HepG2 (cell line): ENCODE measurements at regions not wholly inside any gene's neighbourhood (a gene's known extent, or its start where the extent isn't known, plus 50 kb on each side); places are given as distances from the start of the nearest gene placed in this dataset.

Experiments
- ATAC-seq: fragments of 200-7000 bp; cut with Tn5 transposase; 3 replicates; pipeline ENCODE4 v1.9.1; 2020; ENCODE audit warnings: mild to moderate bottlenecking, moderate library complexity
- BruUV-seq: library from RNA; stranded (reverse); fragments of 400-500 nt; replicated peaks from 2 replicates; lab custom pipeline; 2021; lab: Mats Ljungman, UMichigan
- CTCF ChIA-PET: fragments of 300-600 bp; formaldehyde crosslinking; extraction: SDS; loops from one replicate; lab custom pipeline; 2021; ENCODE audit warnings: low total read pairs, inconsistent platforms, low intra/inter-chr PET ratio; lab: Yijun Ruan, JAX
- POLR2A ChIA-PET: fragments of 350-600 bp; sonication (Branson Sonifier 250); formaldehyde crosslinking; loops from one replicate; lab custom pipeline; 2020; ENCODE audit warnings: antibody characterized with exemption, inconsistent platforms; lab: Yijun Ruan, JAX
- DNase-seq: peaks from one replicate; pipeline ENCODE4 v3.0.0-alpha.2; 2015; ENCODE audit warnings: low spot score
- FAIRE-seq: peaks from 3 replicates; lab custom pipeline; 2011; peaks lifted over from hg19 to GRCh38; lab: Jason Lieb, UNC
- H2AFZ ChIP-seq: one replicate; pipeline ENCODE4 v1.6.1; 2011; ENCODE audit warnings: low read length, inconsistent platforms
- H3K27ac ChIP-seq: fragments of 300-600 bp; 3 replicates; pipeline ENCODE4 v1.8.0; 2011; ENCODE audit warnings: mixed run types, mild to moderate bottlenecking, mixed read lengths, low read length, inconsistent platforms; ENCODE audit not compliant: insufficient read depth; ENCODE audit errors: extremely low read length
- H3K27me3 ChIP-seq, 2 experiments: fragments of 200-600 bp in 1 of 2; 2 replicates in 1 of 2; 3 replicates in 1 of 2; pipeline versions ENCODE4 v1.6.0 to v1.8.0; 2011; ENCODE audit warnings: low read length in 2 of 2, mild to moderate bottlenecking in 2 of 2, moderate library complexity in 2 of 2, inconsistent platforms in 1 of 2; ENCODE audit not compliant: insufficient read depth in 2 of 2, control insufficient read depth in 1 of 2
- H3K36me3 ChIP-seq, 2 experiments: fragments of 200-600 bp in 1 of 2; replicated peaks in 1 of 2; 2 replicates in 1 of 2; 3 replicates in 1 of 2; pipeline versions ENCODE4 v1.5.1 to v1.8.0; 2011; ENCODE audit warnings: low read length in 2 of 2, inconsistent platforms in 1 of 2; ENCODE audit not compliant: insufficient read depth in 2 of 2, control insufficient read depth in 1 of 2
- H3K4me1 ChIP-seq: 2 replicates; pipeline ENCODE4 v1.5.1; 2012; ENCODE audit warnings: low read length, inconsistent platforms; ENCODE audit not compliant: insufficient read depth
- H3K4me2 ChIP-seq: 2 replicates; pipeline ENCODE4 v1.6.0; 2011; ENCODE audit warnings: low read depth, low read length, inconsistent platforms
- H3K4me3 ChIP-seq, 3 experiments: fragments of 200-600 bp in 1 of 3; sonication (generic), shearing (Covaris generic) in 1 of 3; replicated peaks in 1 of 3; 2 replicates each; pipeline ENCODE4 v1.5.1; 2011 to 2016; ENCODE audit warnings: low read length in 3 of 3, inconsistent platforms in 2 of 3, low read depth in 2 of 3, mild to moderate bottlenecking in 2 of 3, control low read depth in 1 of 3, mixed read lengths in 1 of 3; ENCODE audit not compliant: insufficient read depth in 1 of 3
- H3K79me2 ChIP-seq: one replicate; pipeline ENCODE4 v1.6.1; 2011; ENCODE audit warnings: low read length, inconsistent platforms; ENCODE audit not compliant: insufficient read depth
- H3K9ac ChIP-seq: 2 replicates; pipeline ENCODE4 v1.6.0; 2011; ENCODE audit warnings: mild to moderate bottlenecking, low read depth, low read length, inconsistent platforms; ENCODE audit not compliant: insufficient read depth
- H3K9me3 ChIP-seq: 2 replicates; pipeline ENCODE4 v1.5.1; 2012; ENCODE audit warnings: mild to moderate bottlenecking, low read length
- H4K20me1 ChIP-seq: 2 replicates; pipeline ENCODE4 v1.6.0; 2011; ENCODE audit warnings: inconsistent platforms, mild to moderate bottlenecking, low read length, moderate library complexity; ENCODE audit not compliant: insufficient read depth
- FOXC1 ChIP-seq: sonication (generic); formaldehyde crosslinking; IDR thresholded peaks from 2 replicates; pipeline ENCODE4 v1.8.0; 2022; ENCODE audit warnings: mild to moderate bottlenecking, missing genetic modification reagents, borderline replicate concordance
- KDM5A ChIP-seq: fragments of 200-600 bp; sonication (generic); IDR thresholded peaks from 2 replicates; pipeline ENCODE4 v1.7.0; 2018; ENCODE audit warnings: antibody characterized with exemption, mild to moderate bottlenecking, low read length, borderline replicate concordance
- MIER2 ChIP-seq: IDR thresholded peaks from 2 replicates; pipeline ENCODE4 v1.6.1; 2016; ENCODE audit warnings: missing biosample characterization, missing genetic modification reagents
- PLRG1 ChIP-seq: fragments of 450-650 bp; conservative IDR thresholded peaks from 2 replicates; pipeline ENCODE4 v1.6.1; 2016
- TEAD3 ChIP-seq: optimal IDR thresholded peaks from 2 replicates; pipeline ENCODE3; 2016; ENCODE audit warnings: borderline replicate concordance
- ZNF329 ChIP-seq: sonication (generic); formaldehyde crosslinking; IDR thresholded peaks from 2 replicates; pipeline ENCODE4 v1.9.0; 2021; ENCODE audit warnings: low read depth, mild to moderate bottlenecking, missing genetic modification reagents
- ZNF720 ChIP-seq: sonication (generic); formaldehyde crosslinking; IDR thresholded peaks from 2 replicates; pipeline ENCODE4 v1.4.0; 2020; ENCODE audit warnings: missing genetic modification reagents
- ZNF850 ChIP-seq: sonication (generic); formaldehyde crosslinking; conservative IDR thresholded peaks from 2 replicates; pipeline ENCODE4 v1.9.0; 2021; ENCODE audit warnings: mild to moderate bottlenecking, missing genetic modification reagents
- WGBS: methylation state at CpG from one replicate; pipeline ENCODE4 v1.1.6; 2017; ENCODE audit warnings: low lambda C conversion rate; 5-methylcytosine and 5-hydroxymethylcytosine counted together
- in situ Hi-C: cut with HindIII; loops from 2 replicates; pipeline ENCODE4 v1.10.0; 2017; ENCODE audit warnings: low pct_unique_long_range_greater_than_20kb; ENCODE audit not compliant: extremely low pct_ligation_motif_present
- intact Hi-C: fragments of 100-400 bp; cut with micrococcal nuclease; formaldehyde crosslinking; loops from one replicate; pipeline ENCODE4 v1.10.0; 2022; ENCODE audit not compliant: unreplicated experiment
- TF ChIP-seq, protein P1 (sequence below): sonication (generic); formaldehyde crosslinking; IDR thresholded peaks from 2 replicates; pipeline ENCODE4 v1.4.0; 2020; ENCODE audit warnings: missing genetic modification reagents
- TF ChIP-seq, protein P2 (sequence below): sonication (generic); formaldehyde crosslinking; IDR thresholded peaks from 2 replicates; pipeline ENCODE4 v1.4.0; 2020; ENCODE audit warnings: missing genetic modification reagents, borderline replicate concordance
- TF ChIP-seq, protein P3 (sequence below): sonication (generic); formaldehyde crosslinking; IDR thresholded peaks from 2 replicates; pipeline ENCODE4 v1.5.0; 2020; ENCODE audit warnings: missing genetic modification reagents
- TF ChIP-seq, protein P4 (sequence below): sonication (generic); formaldehyde crosslinking; IDR thresholded peaks from 2 replicates; pipeline ENCODE4 v1.5.1; 2020; ENCODE audit warnings: missing genetic modification reagents, mild to moderate bottlenecking, borderline replicate concordance
- TF ChIP-seq, protein P5 (sequence below): sonication (generic); formaldehyde crosslinking; IDR thresholded peaks from 2 replicates; pipeline ENCODE4 v1.8.1; 2023; ENCODE audit warnings: mild to moderate bottlenecking, missing genetic modification reagents, borderline replicate concordance
- TF ChIP-seq, protein P6 (sequence below): sonication (generic); formaldehyde crosslinking; IDR thresholded peaks from 2 replicates; pipeline ENCODE4 v1.4.0; 2020; ENCODE audit warnings: mild to moderate bottlenecking, missing genetic modification reagents

DNA sequence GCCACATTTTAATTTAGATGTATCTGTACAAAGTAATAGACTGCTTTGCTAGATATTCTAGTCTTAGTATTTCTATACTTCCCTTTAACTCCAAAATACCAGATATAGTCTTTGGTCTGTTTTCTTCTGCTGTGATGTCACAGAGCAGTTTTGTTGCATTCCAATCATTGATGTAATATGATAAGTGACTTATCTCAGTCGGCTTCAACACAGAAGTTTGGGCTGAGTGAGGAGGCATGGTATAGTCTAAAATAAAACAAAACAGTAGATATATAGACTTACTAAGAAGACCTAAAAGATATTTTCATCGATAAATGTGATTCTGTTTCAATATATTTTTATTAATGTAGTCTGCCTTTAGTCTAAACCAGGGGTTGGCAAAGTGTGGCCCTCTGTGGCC lies 169.9 kb downstream of the DCK start (continued):
- TF ChIP-seq, protein P1, sequence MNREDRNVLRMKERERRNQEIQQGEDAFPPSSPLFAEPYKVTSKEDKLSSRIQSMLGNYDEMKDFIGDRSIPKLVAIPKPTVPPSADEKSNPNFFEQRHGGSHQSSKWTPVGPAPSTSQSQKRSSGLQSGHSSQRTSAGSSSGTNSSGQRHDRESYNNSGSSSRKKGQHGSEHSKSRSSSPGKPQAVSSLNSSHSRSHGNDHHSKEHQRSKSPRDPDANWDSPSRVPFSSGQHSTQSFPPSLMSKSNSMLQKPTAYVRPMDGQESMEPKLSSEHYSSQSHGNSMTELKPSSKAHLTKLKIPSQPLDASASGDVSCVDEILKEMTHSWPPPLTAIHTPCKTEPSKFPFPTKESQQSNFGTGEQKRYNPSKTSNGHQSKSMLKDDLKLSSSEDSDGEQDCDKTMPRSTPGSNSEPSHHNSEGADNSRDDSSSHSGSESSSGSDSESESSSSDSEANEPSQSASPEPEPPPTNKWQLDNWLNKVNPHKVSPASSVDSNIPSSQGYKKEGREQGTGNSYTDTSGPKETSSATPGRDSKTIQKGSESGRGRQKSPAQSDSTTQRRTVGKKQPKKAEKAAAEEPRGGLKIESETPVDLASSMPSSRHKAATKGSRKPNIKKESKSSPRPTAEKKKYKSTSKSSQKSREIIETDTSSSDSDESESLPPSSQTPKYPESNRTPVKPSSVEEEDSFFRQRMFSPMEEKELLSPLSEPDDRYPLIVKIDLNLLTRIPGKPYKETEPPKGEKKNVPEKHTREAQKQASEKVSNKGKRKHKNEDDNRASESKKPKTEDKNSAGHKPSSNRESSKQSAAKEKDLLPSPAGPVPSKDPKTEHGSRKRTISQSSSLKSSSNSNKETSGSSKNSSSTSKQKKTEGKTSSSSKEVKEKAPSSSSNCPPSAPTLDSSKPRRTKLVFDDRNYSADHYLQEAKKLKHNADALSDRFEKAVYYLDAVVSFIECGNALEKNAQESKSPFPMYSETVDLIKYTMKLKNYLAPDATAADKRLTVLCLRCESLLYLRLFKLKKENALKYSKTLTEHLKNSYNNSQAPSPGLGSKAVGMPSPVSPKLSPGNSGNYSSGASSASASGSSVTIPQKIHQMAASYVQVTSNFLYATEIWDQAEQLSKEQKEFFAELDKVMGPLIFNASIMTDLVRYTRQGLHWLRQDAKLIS, result no peak
- TF ChIP-seq, protein P2, sequence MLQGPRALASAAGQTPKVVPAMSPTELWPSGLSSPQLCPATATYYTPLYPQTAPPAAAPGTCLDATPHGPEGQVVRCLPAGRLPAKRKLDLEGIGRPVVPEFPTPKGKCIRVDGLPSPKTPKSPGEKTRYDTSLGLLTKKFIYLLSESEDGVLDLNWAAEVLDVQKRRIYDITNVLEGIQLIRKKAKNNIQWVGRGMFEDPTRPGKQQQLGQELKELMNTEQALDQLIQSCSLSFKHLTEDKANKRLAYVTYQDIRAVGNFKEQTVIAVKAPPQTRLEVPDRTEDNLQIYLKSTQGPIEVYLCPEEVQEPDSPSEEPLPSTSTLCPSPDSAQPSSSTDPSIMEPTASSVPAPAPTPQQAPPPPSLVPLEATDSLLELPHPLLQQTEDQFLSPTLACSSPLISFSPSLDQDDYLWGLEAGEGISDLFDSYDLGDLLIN (CRISPR knock-in tag), result no peak
- TF ChIP-seq MIER2 (CRISPR knock-in tag), result no peak
- TF ChIP-seq, protein P3, sequence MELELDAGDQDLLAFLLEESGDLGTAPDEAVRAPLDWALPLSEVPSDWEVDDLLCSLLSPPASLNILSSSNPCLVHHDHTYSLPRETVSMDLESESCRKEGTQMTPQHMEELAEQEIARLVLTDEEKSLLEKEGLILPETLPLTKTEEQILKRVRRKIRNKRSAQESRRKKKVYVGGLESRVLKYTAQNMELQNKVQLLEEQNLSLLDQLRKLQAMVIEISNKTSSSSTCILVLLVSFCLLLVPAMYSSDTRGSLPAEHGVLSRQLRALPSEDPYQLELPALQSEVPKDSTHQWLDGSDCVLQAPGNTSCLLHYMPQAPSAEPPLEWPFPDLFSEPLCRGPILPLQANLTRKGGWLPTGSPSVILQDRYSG (CRISPR knock-in tag), result no peak
- TF ChIP-seq, all 625 proteins: peak for 0

DNA sequence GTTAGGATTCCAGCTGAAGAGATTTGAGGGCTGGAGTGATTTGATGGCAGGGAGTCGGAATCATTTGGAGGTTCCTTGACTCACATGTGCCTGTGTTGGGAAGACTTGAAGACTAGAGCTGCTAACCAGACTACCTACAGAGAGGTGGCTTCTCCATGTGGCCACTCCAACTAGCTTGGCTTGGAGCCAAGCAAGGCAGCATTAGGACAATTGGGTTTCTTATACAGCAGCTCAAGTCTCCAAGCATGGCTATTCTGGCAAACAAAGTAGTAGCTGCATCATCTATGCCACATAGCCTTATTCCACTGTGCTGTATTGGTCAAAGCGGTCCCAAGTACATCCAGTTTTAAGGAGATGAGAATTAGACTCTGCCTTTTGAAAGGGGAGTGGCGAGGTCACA lies 171.7 kb upstream of the SLC4A4 start:
- intact Hi-C loops, result no loop called here
- Histone ChIP-seq H3K36me3 (no peaks in the 10 kb centered on the region), H3K27me3 (no peaks in the 10 kb centered on the region), H3K27ac (no peak overlapping the region), H3K9ac (no peak overlapping the region), H3K9me3 (no peaks in the 10 kb centered on the region), H3K79me2 (no peaks in the 10 kb centered on the region), H4K20me1 (no peaks in the 10 kb centered on the region), H3K4me2 (no peak overlapping the region), H2AFZ (no peak overlapping the region), H3K4me1 (no peaks in the 10 kb centered on the region), H3K4me3 (no peak overlapping the region)
- DNase-seq (no peak), ATAC-seq (no peak), FAIRE-seq (no peak)
- TF ChIP-seq ZNF720 (CRISPR knock-in tag) (no peak), FOXC1 (CRISPR knock-in tag) (no peak), KDM5A (no peak), ZNF329 (CRISPR knock-in tag) (no peak), ZNF850 (CRISPR knock-in tag) (no peak), PLRG1 (no peak), TEAD3 (CRISPR knock-in tag) (no peak)
- TF ChIP-seq, protein P4, sequence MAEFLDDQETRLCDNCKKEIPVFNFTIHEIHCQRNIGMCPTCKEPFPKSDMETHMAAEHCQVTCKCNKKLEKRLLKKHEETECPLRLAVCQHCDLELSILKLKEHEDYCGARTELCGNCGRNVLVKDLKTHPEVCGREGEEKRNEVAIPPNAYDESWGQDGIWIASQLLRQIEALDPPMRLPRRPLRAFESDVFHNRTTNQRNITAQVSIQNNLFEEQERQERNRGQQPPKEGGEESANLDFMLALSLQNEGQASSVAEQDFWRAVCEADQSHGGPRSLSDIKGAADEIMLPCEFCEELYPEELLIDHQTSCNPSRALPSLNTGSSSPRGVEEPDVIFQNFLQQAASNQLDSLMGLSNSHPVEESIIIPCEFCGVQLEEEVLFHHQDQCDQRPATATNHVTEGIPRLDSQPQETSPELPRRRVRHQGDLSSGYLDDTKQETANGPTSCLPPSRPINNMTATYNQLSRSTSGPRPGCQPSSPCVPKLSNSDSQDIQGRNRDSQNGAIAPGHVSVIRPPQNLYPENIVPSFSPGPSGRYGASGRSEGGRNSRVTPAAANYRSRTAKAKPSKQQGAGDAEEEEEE (CRISPR knock-in tag), result no peak
- TF ChIP-seq, protein P5, sequence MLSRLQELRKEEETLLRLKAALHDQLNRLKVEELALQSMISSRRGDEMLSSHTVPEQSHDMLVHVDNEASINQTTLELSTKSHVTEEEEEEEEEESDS, result no peak
- TF ChIP-seq, protein P6, sequence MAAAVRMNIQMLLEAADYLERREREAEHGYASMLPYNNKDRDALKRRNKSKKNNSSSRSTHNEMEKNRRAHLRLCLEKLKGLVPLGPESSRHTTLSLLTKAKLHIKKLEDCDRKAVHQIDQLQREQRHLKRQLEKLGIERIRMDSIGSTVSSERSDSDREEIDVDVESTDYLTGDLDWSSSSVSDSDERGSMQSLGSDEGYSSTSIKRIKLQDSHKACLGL (CRISPR knock-in tag), result no peak
- 29% methylated on average over 3 of the region's 3 CpGs for WGBS
- BruUV-seq, result no TSS peak
- in situ Hi-C loops, result no loop called here
- POLR2A ChIA-PET, result no interaction called here
- CTCF ChIA-PET, result no interaction called here
